Testis (tissue), 2 donors: ENCODE measurements at regions not wholly inside any gene's neighbourhood (a gene's known extent, or its start where the extent isn't known, plus 50 kb on each side); places are given as distances from the start of the nearest gene placed in this dataset.

Experiments
- DNase-seq: peaks from one replicate; pipeline ENCODE4 v3.0.0-alpha.2; 2019
- H3K27ac ChIP-seq, 2 donors: fragments of 200-600 bp; sonication (generic); one replicate each; pipeline ENCODE4 v1.5.1; 2019
- H3K27me3 ChIP-seq: fragments of 200-600 bp; sonication (generic); one replicate; pipeline ENCODE4 v1.5.1; 2019
- H3K36me3 ChIP-seq: fragments of 200-600 bp; sonication (generic); one replicate; pipeline ENCODE4 v1.5.1; 2017; ENCODE audit warnings: low read depth; ENCODE audit errors: missing control alignments
- H3K4me1 ChIP-seq: fragments of 200-600 bp; sonication (generic); one replicate; pipeline ENCODE4 v1.5.1; 2019
- H3K4me3 ChIP-seq, 2 donors: fragments of 200-600 bp; sonication (generic); one replicate each; pipeline ENCODE4 v1.5.1; 2017 to 2019
- H3K9me3 ChIP-seq: fragments of 200-600 bp; sonication (generic); one replicate; pipeline ENCODE4 v1.5.1; 2017
- CTCF ChIP-seq, 3 experiments: fragments of 450-650 bp in 2 of 3; fragments of 200-600 bp in 1 of 3; sonication (generic) in 1 of 3; IDR thresholded peaks; one replicate each; pipeline ENCODE4 v1.5.1; 2016 to 2019; ENCODE audit warnings: antibody characterized with exemption in 3 of 3, mild to moderate bottlenecking in 2 of 3, moderate library complexity in 1 of 3
- POLR2A ChIP-seq: fragments of 450-650 bp; IDR thresholded peaks from one replicate; pipeline ENCODE4 v1.6.1; 2017; ENCODE audit warnings: antibody characterized with exemption, mild to moderate bottlenecking, moderate library complexity
- WGBS, 2 donors: methylation state at CpG; one replicate each; pipeline ENCODE4 v1.1.5; 2018; 5-methylcytosine and 5-hydroxymethylcytosine counted together
- intact Hi-C: fragments of 100-400 bp; cut with DNase I; formaldehyde crosslinking; loops from one replicate; pipeline ENCODE4 v1.15.1; 2023; ENCODE audit warnings: low total_unique reads

- TF ChIP-seq POLR2A (no peak), CTCF (IDR thresholded peaks at IDR 0.05) (no peak)
- peak overlapping the region in 1 of 2 donors; percentile 32 for H3K4me3 ChIP-seq
- H3K4me1 ChIP-seq, result peaks cover 6% of the 10 kb centered on the region
- H3K27ac ChIP-seq, result no peak overlapping the region
- H3K36me3 ChIP-seq, result no peaks in the 10 kb centered on the region
- H3K27me3 ChIP-seq, result no peaks in the 10 kb centered on the region
- DNase-seq, result no peak
- no peaks in the 10 kb centered on the region for H3K9me3 ChIP-seq
- intact Hi-C loops, result loop anchor here (5.0 kb wide), 1 partner anchor 714 kb away; the partner anchor contains the start of gene NUAK1
These were observed 92.7 kb downstream of the C12orf75 start for GRCh38 chr12:105423237-105423636.

- no peaks in the 10 kb centered on the region for H3K36me3 ChIP-seq
- no peaks in the 10 kb centered on the region for H3K4me1 ChIP-seq
- 63 to 73% methylated on average over 7 of the region's 7 CpGs for WGBS, 2 donors
- intact Hi-C loops, result loop anchor here (5.0 kb wide), 1 partner anchor 713 kb away; the partner anchor contains the start of gene NUAK1
- peak; percentile 79 for DNase-seq
- H3K9me3 ChIP-seq, result no peaks in the 10 kb centered on the region
- H3K27ac ChIP-seq, result no peak overlapping the region
- TF ChIP-seq POLR2A, result no peak
- TF ChIP-seq CTCF (IDR thresholded peaks at IDR 0.05), result no peak
- peak overlapping the region; percentile 7 to 32 for H3K4me3 ChIP-seq
- H3K27me3 ChIP-seq, result no peaks in the 10 kb centered on the region
These were observed 93.4 kb downstream of the C12orf75 start for GRCh38 chr12:105423921-105424320.

GRCh38 chr12:105425254-105426174 lies 95.0 kb downstream of the C12orf75 start:
- Histone ChIP-seq H3K27me3 (no peaks in the 10 kb centered on the region), H3K4me3 (no peak overlapping the region)
- WGBS, 2 donors, result 77 to 82% methylated on average over 7 of the region's 7 CpGs

GRCh38 chr12:105426766-105427165 lies 96.3 kb downstream of the C12orf75 start:
- H3K27me3 ChIP-seq, result no peaks in the 10 kb centered on the region
- no peaks in the 10 kb centered on the region for H3K9me3 ChIP-seq
- no peak for TF ChIP-seq CTCF (IDR thresholded peaks at IDR 0.05)
- TF ChIP-seq POLR2A, result no peak
- intact Hi-C loops, result no loop called here
- H3K4me1 ChIP-seq, result no peaks in the 10 kb centered on the region
- DNase-seq, result no peak
- H3K27ac ChIP-seq, result no peak overlapping the region
- 93% methylated on average over 3 of the region's 3 CpGs for WGBS, 2 donors
- H3K4me3 ChIP-seq, result no peak overlapping the region
- no peaks in the 10 kb centered on the region for H3K36me3 ChIP-seq

More at GRCh38 chr12:105425254-105426174, 95.0 kb downstream of the C12orf75 start:
- no peak for DNase-seq
- H3K4me1 ChIP-seq, result no peaks in the 10 kb centered on the region
- H3K27ac ChIP-seq, result no peak overlapping the region
- intact Hi-C loops, result no loop called here
- no peaks in the 10 kb centered on the region for H3K36me3 ChIP-seq
- no peak for TF ChIP-seq CTCF (IDR thresholded peaks at IDR 0.05)
- no peaks in the 10 kb centered on the region for H3K9me3 ChIP-seq

- no peak for DNase-seq
- no peaks in the 10 kb centered on the region for H3K9me3 ChIP-seq
- no peak overlapping the region for H3K27ac ChIP-seq
- TF ChIP-seq POLR2A (no peak), CTCF (IDR thresholded peaks at IDR 0.05) (no peak)
- H3K36me3 ChIP-seq, result no peaks in the 10 kb centered on the region
- intact Hi-C loops, result no loop called here
- H3K27me3 ChIP-seq, result no peaks in the 10 kb centered on the region
- no peaks in the 10 kb centered on the region for H3K4me1 ChIP-seq
- no peak overlapping the region for H3K4me3 ChIP-seq
These were observed 97.4 kb downstream of the C12orf75 start for GRCh38 chr12:105427883-105428282.
